Prostate gland (tissue), 2 donors: ENCODE measurements at regions not wholly inside any gene's neighbourhood (a gene's known extent, or its start where the extent isn't known, plus 50 kb on each side); places are given as distances from the start of the nearest gene placed in this dataset.

Source experiments
- POLR2A ChIP-seq: fragments of 450-650 bp; IDR thresholded peaks from one replicate; pipeline ENCODE4 v1.6.1; 2016; ENCODE audit warnings: antibody characterized with exemption, mild to moderate bottlenecking
- POLR2AphosphoS5 ChIP-seq: sonication (generic); formaldehyde crosslinking; IDR thresholded peaks from one replicate; pipeline ENCODE4 v1.6.1; 2017; ENCODE audit warnings: antibody characterized with exemption
- TF ChIP-seq, protein P1 (sequence below), 4 experiments: fragments of 200-600 bp in 2 of 4; fragments of 450-650 bp in 2 of 4; sonication (generic) in 2 of 4; IDR thresholded peaks; 1 replicate in 3 of 4; 2 replicates in 1 of 4; pipeline ENCODE4 v1.5.1; 2016 to 2019; ENCODE audit warnings: antibody characterized with exemption in 4 of 4, mild to moderate bottlenecking in 2 of 4, moderate library complexity in 2 of 4

DNA sequence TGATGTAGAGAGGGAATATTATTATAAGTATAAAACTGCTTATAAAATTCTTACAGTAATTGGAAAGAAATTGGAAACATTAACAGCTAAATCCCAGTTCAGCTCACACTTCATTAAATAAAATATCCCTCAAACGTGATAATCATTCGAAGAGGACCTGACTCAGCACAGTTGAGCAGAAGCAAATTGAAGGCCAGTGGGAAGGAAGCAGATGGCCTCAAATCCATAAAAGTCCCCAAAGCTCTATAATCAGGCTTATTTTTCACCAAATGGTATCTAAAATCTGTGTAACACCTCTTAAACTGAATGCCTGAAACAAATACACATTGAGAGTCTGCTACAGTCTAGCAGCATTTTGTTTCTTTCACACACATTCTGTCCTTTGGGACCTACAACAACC lies 106.8 kb downstream of the TENT5C start:
- TF ChIP-seq POLR2A: no peak
- TF ChIP-seq, protein P1, sequence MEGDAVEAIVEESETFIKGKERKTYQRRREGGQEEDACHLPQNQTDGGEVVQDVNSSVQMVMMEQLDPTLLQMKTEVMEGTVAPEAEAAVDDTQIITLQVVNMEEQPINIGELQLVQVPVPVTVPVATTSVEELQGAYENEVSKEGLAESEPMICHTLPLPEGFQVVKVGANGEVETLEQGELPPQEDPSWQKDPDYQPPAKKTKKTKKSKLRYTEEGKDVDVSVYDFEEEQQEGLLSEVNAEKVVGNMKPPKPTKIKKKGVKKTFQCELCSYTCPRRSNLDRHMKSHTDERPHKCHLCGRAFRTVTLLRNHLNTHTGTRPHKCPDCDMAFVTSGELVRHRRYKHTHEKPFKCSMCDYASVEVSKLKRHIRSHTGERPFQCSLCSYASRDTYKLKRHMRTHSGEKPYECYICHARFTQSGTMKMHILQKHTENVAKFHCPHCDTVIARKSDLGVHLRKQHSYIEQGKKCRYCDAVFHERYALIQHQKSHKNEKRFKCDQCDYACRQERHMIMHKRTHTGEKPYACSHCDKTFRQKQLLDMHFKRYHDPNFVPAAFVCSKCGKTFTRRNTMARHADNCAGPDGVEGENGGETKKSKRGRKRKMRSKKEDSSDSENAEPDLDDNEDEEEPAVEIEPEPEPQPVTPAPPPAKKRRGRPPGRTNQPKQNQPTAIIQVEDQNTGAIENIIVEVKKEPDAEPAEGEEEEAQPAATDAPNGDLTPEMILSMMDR (IDR thresholded peaks at IDR 0.05): no peak
- TF ChIP-seq POLR2AphosphoS5: no peak
